OCI-LY7 (cell line): ENCODE measurements at regions not wholly inside any gene's neighbourhood (a gene's known extent, or its start where the extent isn't known, plus 50 kb on each side); places are given as distances from the start of the nearest gene placed in this dataset.

Experiments used
- BruUV-seq: library from RNA; stranded (reverse); fragments of 400-500 nt; replicated peaks from 2 replicates; lab custom pipeline; 2021; lab: Mats Ljungman, UMichigan
- CTCF ChIA-PET: fragments of 300-600 bp; sonication (Branson Sonifier 250); formaldehyde crosslinking; loops from one replicate; lab custom pipeline; 2022; ENCODE audit warnings: antibody characterized with exemption; ENCODE audit not compliant: unreplicated experiment; lab: Charles Lee
- POLR2A ChIA-PET: fragments of 300-600 bp; sonication (Branson Sonifier 250); formaldehyde crosslinking; loops from one replicate; lab custom pipeline; 2022; ENCODE audit warnings: antibody characterized with exemption; lab: Charles Lee
- DNase-seq: peaks from one replicate; pipeline ENCODE4 v3.0.0-alpha.2; 2015; ENCODE audit warnings: low spot score
- H2AFZ ChIP-seq: fragments of 200-600 bp; sonication (generic), shearing (Covaris generic); 2 replicates; pipeline ENCODE4 v1.6.1; 2014; ENCODE audit warnings: mild to moderate bottlenecking, antibody characterized with exemption, low read length, moderate library complexity
- H3K27ac ChIP-seq: fragments of 200-600 bp; sonication (generic); 2 replicates; pipeline ENCODE4 v1.5.1; 2014; ENCODE audit warnings: mixed run types, low read depth, mild to moderate bottlenecking, moderate library complexity, low read length, inconsistent platforms; ENCODE audit not compliant: poor library complexity, severe bottlenecking
- H3K36me3 ChIP-seq: fragments of 200-600 bp; sonication (generic); 2 replicates; pipeline ENCODE4 v1.6.1; 2014; ENCODE audit warnings: mild to moderate bottlenecking, antibody characterized with exemption, low read length, moderate library complexity, mixed read lengths; ENCODE audit not compliant: insufficient read depth
- H3K4me1 ChIP-seq: fragments of 200-600 bp; sonication (generic); 2 replicates; pipeline ENCODE4 v1.5.1; 2014; ENCODE audit warnings: mild to moderate bottlenecking, low read length; ENCODE audit not compliant: insufficient read depth, poor library complexity, severe bottlenecking
- H3K4me2 ChIP-seq: fragments of 200-600 bp; sonication (generic); 2 replicates; pipeline ENCODE4 v1.6.1; 2014; ENCODE audit warnings: mild to moderate bottlenecking, low read length
- H3K4me3 ChIP-seq: fragments of 200-600 bp; sonication (generic); 2 replicates; pipeline ENCODE4 v1.5.1; 2014; ENCODE audit warnings: mild to moderate bottlenecking, low read depth, low read length; ENCODE audit not compliant: poor library complexity, severe bottlenecking
- H3K79me2 ChIP-seq: fragments of 200-600 bp; sonication (generic); 2 replicates; pipeline ENCODE4 v1.6.1; 2016; ENCODE audit warnings: low read depth, mild to moderate bottlenecking, low read length, moderate library complexity, mixed read lengths; ENCODE audit not compliant: insufficient read depth
- H3K9me2 ChIP-seq: fragments of 200-600 bp; sonication (generic); 2 replicates; pipeline ENCODE4 v1.6.1; 2016; ENCODE audit warnings: mild to moderate bottlenecking, low read length, mixed read lengths; ENCODE audit not compliant: insufficient read depth
- H3K9me3 ChIP-seq: fragments of 200-600 bp; sonication (generic); 2 replicates; pipeline ENCODE4 v1.6.1; 2014; ENCODE audit warnings: mild to moderate bottlenecking, mixed run types, low read length, mixed read lengths
- H4K20me1 ChIP-seq: fragments of 200-600 bp; sonication (generic); 2 replicates; pipeline ENCODE4 v1.6.1; 2014; ENCODE audit warnings: mild to moderate bottlenecking, antibody characterized with exemption, low read length, moderate library complexity, mixed read lengths; ENCODE audit not compliant: insufficient read depth
- EZH2phosphoT487 ChIP-seq: fragments of 200-600 bp; sonication (generic); IDR thresholded peaks from 2 replicates; pipeline ENCODE4 v1.6.1; 2018; ENCODE audit warnings: low read depth, borderline replicate concordance, mild to moderate bottlenecking, mixed run types, antibody characterized with exemption, low read length, moderate library complexity, mixed read lengths
- intact Hi-C: fragments of 100-400 bp; cut with micrococcal nuclease; formaldehyde crosslinking; loops from one replicate; pipeline ENCODE4 v1.10.0; 2022; ENCODE audit not compliant: unreplicated experiment
- TF ChIP-seq, protein P1 (sequence below): fragments of 200-600 bp; sonication (generic); conservative IDR thresholded peaks from 2 replicates; pipeline ENCODE4 v1.5.1; 2014; ENCODE audit warnings: mild to moderate bottlenecking, antibody characterized with exemption, low read length, moderate library complexity, mixed read lengths

DNA sequence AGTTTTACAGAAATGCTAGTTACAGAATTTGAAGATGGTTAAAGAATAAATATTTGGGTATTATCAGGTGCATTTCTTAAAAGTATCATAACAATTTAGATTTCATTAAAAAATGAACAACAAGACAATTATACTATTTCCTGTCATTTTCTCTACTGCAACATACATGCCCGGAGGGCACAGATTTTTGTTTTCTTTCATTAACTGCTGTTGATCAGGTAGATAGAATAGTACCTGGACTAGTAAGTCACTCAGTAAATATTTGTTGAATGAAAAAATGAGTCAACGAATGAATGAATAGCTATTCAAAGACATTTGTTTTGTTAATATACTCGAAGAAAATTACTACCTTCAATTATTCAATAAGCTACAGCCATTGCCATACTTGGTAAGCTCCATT is 531.2 kb upstream of the VRK2 start:
- Histone ChIP-seq H3K27ac (no peak overlapping the region), H3K4me1 (no peaks in the 10 kb centered on the region), H2AFZ (no peak overlapping the region), H3K9me3 (no peaks in the 10 kb centered on the region), H3K4me3 (no peak overlapping the region), H3K79me2 (no peaks in the 10 kb centered on the region), H3K36me3 (no peaks in the 10 kb centered on the region), H3K4me2 (no peak overlapping the region), H3K9me2 (no peaks in the 10 kb centered on the region), H4K20me1 (no peaks in the 10 kb centered on the region)
- DNase-seq = no peak
- ChIA-PET CTCF (no interaction called here), POLR2A (interaction anchor here (0.8 to 1.0 kb wide), 2 partner anchors 16 to 20 kb away, joined by 3 to 4 read pairs; no protein-coding TSS in a partner anchor)
- TF ChIP-seq EZH2phosphoT487 = no peak
- TF ChIP-seq, protein P1, sequence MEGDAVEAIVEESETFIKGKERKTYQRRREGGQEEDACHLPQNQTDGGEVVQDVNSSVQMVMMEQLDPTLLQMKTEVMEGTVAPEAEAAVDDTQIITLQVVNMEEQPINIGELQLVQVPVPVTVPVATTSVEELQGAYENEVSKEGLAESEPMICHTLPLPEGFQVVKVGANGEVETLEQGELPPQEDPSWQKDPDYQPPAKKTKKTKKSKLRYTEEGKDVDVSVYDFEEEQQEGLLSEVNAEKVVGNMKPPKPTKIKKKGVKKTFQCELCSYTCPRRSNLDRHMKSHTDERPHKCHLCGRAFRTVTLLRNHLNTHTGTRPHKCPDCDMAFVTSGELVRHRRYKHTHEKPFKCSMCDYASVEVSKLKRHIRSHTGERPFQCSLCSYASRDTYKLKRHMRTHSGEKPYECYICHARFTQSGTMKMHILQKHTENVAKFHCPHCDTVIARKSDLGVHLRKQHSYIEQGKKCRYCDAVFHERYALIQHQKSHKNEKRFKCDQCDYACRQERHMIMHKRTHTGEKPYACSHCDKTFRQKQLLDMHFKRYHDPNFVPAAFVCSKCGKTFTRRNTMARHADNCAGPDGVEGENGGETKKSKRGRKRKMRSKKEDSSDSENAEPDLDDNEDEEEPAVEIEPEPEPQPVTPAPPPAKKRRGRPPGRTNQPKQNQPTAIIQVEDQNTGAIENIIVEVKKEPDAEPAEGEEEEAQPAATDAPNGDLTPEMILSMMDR = no peak
- no TSS peak for BruUV-seq
- intact Hi-C loops = loop anchor here (5.0 kb wide), 1 partner anchor 1333 kb away; the partner anchor contains the start of gene CCDC85A

DNA sequence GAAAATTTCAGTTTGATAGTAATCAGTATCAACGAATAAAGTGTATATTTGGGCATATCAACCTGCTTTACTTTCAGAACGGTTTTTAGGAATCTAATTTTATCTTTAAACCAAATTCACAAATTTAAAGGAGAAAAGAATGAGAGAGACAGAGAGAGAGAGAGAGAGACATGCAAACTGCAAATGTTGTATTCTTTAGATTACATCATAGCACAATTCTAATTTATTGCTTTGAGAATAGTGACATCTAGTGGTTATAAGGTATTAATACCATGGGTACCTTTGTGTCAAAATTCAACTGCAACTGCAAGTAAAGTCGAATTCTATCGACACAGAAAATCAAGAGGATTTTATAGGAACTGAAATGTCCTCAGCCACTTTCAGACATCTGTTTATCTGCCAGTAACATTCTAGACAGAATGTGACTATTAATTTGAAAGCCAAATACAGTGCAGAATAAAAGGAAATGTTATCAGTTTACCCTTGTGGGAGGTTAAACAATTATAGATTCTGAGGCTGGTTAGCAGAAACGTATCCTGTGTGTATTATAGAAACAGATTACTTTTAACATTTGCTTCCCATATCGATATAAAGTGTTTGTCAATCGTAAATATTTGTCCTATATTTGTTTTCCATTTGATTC is 529.8 kb upstream of the VRK2 start:
- H3K4me1 ChIP-seq = no peaks in the 10 kb centered on the region
- peak; percentile 54 for DNase-seq
- no peak overlapping the region for H3K27ac ChIP-seq
- CTCF ChIA-PET = no interaction called here
- H4K20me1 ChIP-seq = no peaks in the 10 kb centered on the region
- H3K36me3 ChIP-seq = no peaks in the 10 kb centered on the region
- intact Hi-C loops = loop anchor here (5.0 kb wide), 1 partner anchor 1335 kb away; the partner anchor contains the start of gene CCDC85A
- TF ChIP-seq EZH2phosphoT487 = no peak
- TF ChIP-seq, protein P1 = peak; percentile 86
- POLR2A ChIA-PET = no interaction called here
- H3K79me2 ChIP-seq = no peaks in the 10 kb centered on the region
- no peak overlapping the region for H3K4me3 ChIP-seq
- no peaks in the 10 kb centered on the region for H3K9me2 ChIP-seq
- no peaks in the 10 kb centered on the region for H3K9me3 ChIP-seq
- no peak overlapping the region for H2AFZ ChIP-seq
- no TSS peak for BruUV-seq
- no peak overlapping the region for H3K4me2 ChIP-seq

DNA sequence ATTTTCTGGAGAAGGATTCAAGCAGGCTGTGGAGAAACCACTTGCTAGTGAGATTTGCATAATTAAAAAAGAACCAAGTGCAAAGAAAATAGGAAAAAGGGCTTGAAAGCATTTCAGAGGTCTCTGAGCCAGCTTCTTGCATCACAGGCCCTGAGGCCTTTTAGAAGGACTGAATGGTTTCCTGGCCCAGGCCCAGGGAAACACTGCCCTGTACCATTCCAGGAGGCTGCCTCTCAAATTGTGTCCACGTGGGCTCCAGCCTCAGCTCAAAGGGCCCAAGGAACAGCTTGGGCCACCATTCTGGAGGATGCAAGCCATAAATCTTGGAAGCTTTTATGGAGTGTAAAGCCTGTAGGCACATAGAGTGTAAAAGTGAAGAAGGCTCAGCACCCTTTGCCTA is 523.3 kb upstream of the VRK2 start:
- Histone ChIP-seq H3K27ac (no peak overlapping the region), H3K4me3 (no peak overlapping the region), H3K9me3 (no peaks in the 10 kb centered on the region), H4K20me1 (no peaks in the 10 kb centered on the region), H3K9me2 (no peaks in the 10 kb centered on the region), H3K79me2 (no peaks in the 10 kb centered on the region), H3K4me1 (no peaks in the 10 kb centered on the region), H3K36me3 (no peaks in the 10 kb centered on the region), H2AFZ (no peak overlapping the region), H3K4me2 (no peak overlapping the region)
- intact Hi-C loops = no loop called here
- TF ChIP-seq EZH2phosphoT487 = no peak
- TF ChIP-seq, protein P1 = no peak
- ChIA-PET CTCF (no interaction called here), POLR2A (no interaction called here)
- no TSS peak for BruUV-seq
- no peak for DNase-seq
